WTC11 (cell line): ENCODE measurements at regions not wholly inside any gene's neighbourhood (a gene's known extent, or its start where the extent isn't known, plus 50 kb on each side); places are given as distances from the start of the nearest gene placed in this dataset.

Source experiments
- CTCF ChIP-seq: fragments of 200-600 bp; IDR thresholded peaks from 2 replicates; pipeline ENCODE4 v1.8.0; 2022; ENCODE audit warnings: antibody characterized with exemption
- IRF1 ChIP-seq: sonication (generic); formaldehyde crosslinking; IDR thresholded peaks from 2 replicates; pipeline ENCODE4 v1.8.0; 2023; ENCODE audit warnings: missing genetic modification reagents

DNA sequence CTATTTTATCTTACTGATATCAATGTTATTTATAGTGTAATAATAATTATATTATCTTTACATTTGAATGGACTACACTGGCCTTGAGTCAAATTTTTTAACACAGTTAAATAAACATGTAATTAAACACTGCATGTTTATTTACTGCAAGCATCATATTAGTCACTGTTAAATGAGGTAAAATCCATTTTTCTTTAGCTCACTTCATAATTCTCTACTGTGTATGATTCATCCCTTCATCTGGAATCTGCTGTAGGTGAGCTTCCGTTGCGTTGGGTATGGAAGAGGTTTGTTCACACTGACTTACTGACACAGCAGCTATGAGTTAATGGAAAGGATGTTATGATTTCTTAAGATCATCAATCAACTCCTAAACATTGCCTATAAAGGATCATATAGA is 572.3 kb downstream of the PCDH11X start:
- TF ChIP-seq IRF1 (CRISPR knock-in tag) (no peak), CTCF (no peak)
